Esophagus muscularis mucosa (tissue), 3 donors: ENCODE measurements at regions not wholly inside any gene's neighbourhood (a gene's known extent, or its start where the extent isn't known, plus 50 kb on each side); places are given as distances from the start of the nearest gene placed in this dataset.

Experiments
- POLR2A ChIP-seq: fragments of 450-650 bp; IDR thresholded peaks from one replicate; pipeline ENCODE4 v1.6.1; 2017; ENCODE audit warnings: antibody characterized with exemption, moderate library complexity, mild to moderate bottlenecking, low read depth
- POLR2AphosphoS5 ChIP-seq, 2 donors: sonication (generic); formaldehyde crosslinking; IDR thresholded peaks; one replicate each; pipeline ENCODE4 v1.6.1; 2017; ENCODE audit warnings: antibody characterized with exemption in 2 of 2
- TF ChIP-seq, protein P1 (sequence below), 3 experiments: fragments of 200-600 bp in 2 of 3; fragments of 450-650 bp in 1 of 3; sonication (generic) in 2 of 3; IDR thresholded peaks; one replicate each; pipeline ENCODE4 v1.5.1; 2017 to 2019; ENCODE audit warnings: antibody characterized with exemption in 3 of 3, mild to moderate bottlenecking in 2 of 3, moderate library complexity in 1 of 3

GRCh38 chr18:78378983-78379382 lies 600.6 kb upstream of the SALL3 start:
- TF ChIP-seq, protein P1, sequence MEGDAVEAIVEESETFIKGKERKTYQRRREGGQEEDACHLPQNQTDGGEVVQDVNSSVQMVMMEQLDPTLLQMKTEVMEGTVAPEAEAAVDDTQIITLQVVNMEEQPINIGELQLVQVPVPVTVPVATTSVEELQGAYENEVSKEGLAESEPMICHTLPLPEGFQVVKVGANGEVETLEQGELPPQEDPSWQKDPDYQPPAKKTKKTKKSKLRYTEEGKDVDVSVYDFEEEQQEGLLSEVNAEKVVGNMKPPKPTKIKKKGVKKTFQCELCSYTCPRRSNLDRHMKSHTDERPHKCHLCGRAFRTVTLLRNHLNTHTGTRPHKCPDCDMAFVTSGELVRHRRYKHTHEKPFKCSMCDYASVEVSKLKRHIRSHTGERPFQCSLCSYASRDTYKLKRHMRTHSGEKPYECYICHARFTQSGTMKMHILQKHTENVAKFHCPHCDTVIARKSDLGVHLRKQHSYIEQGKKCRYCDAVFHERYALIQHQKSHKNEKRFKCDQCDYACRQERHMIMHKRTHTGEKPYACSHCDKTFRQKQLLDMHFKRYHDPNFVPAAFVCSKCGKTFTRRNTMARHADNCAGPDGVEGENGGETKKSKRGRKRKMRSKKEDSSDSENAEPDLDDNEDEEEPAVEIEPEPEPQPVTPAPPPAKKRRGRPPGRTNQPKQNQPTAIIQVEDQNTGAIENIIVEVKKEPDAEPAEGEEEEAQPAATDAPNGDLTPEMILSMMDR (IDR thresholded peaks at IDR 0.05), result no peak
- TF ChIP-seq POLR2A, result no peak
- TF ChIP-seq POLR2AphosphoS5 (IDR thresholded peaks at IDR 0.05), result no peak
